Nephron (organoid): ENCODE measurements at regions not wholly inside any gene's neighbourhood (a gene's known extent, or its start where the extent isn't known, plus 50 kb on each side); places are given as distances from the start of the nearest gene placed in this dataset.
A peak's percentile ranks its signal among the peaks of the same experiment; 100 is the strongest.
"Not testable (repeated sequence)": the region's sequence is repeated elsewhere in the genome, so short reads cannot be mapped to it uniquely, and the experiment has no call there.

Source experiments
- H3K27ac Mint-ChIP-seq, 3 experiments: 2 replicates each; pipeline ENCODE4 v1.8.0; 2020; ENCODE audit warnings: mixed read lengths in 3 of 3, mild to moderate bottlenecking in 2 of 3, moderate library complexity in 1 of 3
- H3K27me3 Mint-ChIP-seq: 2 replicates; pipeline ENCODE4 v1.8.0; 2021; ENCODE audit warnings: low read depth, mild to moderate bottlenecking, moderate library complexity, mixed read lengths
- H3K36me3 Mint-ChIP-seq: 2 replicates; pipeline ENCODE4 v1.8.0; 2020; ENCODE audit warnings: low read depth, mixed read lengths
- H3K4me1 Mint-ChIP-seq: 2 replicates; pipeline ENCODE4 v1.8.0; 2020; ENCODE audit warnings: mixed read lengths
- H3K4me3 Mint-ChIP-seq, 3 experiments: 2 replicates each; pipeline ENCODE4 v1.8.0; 2020; ENCODE audit warnings: mild to moderate bottlenecking in 3 of 3, mixed read lengths in 3 of 3, moderate library complexity in 2 of 3
- H3K9me3 Mint-ChIP-seq: 2 replicates; pipeline ENCODE4 v1.8.0; 2020; ENCODE audit warnings: mixed read lengths
- TF ChIP-seq, protein P1 (sequence below), 3 experiments: fragments of 200-600 bp; sonication (generic); IDR thresholded peaks; one replicate each; pipeline ENCODE4 v1.5.0; 2021; ENCODE audit warnings: antibody characterized with exemption in 3 of 3; ENCODE audit not compliant: unreplicated experiment in 3 of 3

DNA sequence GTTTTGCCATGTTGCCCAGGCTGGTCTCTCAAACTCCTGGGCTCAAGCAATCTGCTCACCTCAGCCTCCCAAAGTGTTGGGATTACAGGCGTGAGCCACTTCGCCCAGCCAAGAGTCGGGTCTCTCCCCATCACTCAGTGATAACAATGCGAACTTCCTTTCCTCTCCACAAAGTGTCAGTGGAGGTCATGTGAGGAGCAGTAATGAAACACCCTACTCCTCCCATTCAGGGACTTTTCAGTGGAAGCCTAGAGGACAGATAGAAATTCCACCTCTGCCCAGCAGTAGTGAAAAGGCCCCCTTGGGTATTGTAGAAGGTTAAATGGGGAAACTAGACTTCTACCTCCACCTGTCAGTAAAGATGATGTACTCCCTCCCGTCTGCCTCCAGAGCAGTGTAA lies 141.9 kb upstream of the STK26 start:
- TF ChIP-seq, protein P1, sequence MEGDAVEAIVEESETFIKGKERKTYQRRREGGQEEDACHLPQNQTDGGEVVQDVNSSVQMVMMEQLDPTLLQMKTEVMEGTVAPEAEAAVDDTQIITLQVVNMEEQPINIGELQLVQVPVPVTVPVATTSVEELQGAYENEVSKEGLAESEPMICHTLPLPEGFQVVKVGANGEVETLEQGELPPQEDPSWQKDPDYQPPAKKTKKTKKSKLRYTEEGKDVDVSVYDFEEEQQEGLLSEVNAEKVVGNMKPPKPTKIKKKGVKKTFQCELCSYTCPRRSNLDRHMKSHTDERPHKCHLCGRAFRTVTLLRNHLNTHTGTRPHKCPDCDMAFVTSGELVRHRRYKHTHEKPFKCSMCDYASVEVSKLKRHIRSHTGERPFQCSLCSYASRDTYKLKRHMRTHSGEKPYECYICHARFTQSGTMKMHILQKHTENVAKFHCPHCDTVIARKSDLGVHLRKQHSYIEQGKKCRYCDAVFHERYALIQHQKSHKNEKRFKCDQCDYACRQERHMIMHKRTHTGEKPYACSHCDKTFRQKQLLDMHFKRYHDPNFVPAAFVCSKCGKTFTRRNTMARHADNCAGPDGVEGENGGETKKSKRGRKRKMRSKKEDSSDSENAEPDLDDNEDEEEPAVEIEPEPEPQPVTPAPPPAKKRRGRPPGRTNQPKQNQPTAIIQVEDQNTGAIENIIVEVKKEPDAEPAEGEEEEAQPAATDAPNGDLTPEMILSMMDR (IDR thresholded peaks at IDR 0.05; ENCODE audit: unreplicated experiment in 3 of 3), result no peak
- peaks cover 14% of the 10 kb centered on the region for H3K9me3 Mint-ChIP-seq
- no peak overlapping the region for H3K4me3 Mint-ChIP-seq
- H3K27ac Mint-ChIP-seq, result no peak overlapping the region
- H3K36me3 Mint-ChIP-seq, result no peaks in the 10 kb centered on the region
- no peaks in the 10 kb centered on the region for H3K27me3 Mint-ChIP-seq
- no peaks in the 10 kb centered on the region for H3K4me1 Mint-ChIP-seq

DNA sequence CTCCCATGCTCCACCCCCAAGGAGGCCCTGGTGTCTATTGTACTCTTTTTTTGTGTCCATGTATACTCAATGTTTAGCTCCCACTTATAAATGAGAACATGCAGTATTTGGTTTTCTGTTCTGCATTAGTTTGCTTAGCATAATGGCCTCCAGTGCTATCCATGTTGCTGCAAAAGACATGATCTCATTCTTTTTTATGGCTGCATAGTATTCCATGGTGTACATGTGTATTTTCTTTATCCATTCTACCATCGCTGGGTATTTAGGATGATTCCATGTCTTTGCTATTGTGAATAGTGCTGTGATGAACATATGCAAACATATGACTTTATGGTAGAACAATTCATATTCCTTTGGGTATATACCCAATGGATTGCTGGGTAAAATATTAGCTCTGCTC lies 138.1 kb upstream of the STK26 start:
- not testable (repeated sequence) for H3K4me3 Mint-ChIP-seq

DNA sequence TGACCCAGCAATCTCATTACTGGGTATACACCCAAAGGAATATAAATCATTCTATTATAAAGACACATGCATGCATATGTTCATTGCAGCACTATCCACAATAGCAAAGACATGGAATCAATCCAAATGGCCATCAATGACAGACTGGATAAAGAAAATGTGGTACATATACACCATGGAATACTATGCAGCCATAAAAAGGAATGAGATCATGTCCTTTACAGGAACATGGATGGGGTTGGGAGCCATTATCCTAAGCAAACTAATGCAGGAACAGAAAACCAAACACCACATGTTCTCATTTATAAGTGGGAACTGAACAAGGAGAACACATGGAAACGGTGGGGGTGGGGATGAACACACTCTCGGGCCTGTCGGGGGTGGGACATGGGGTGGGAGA lies 129.2 kb upstream of the STK26 start:
- not testable (repeated sequence) for H3K4me3 Mint-ChIP-seq, H3K27me3 Mint-ChIP-seq, H3K36me3 Mint-ChIP-seq, H3K9me3 Mint-ChIP-seq
- Mint-ChIP-seq H3K27ac (peak overlapping the region in 2 of 3 experiments; percentile 41 to 77), H3K4me1 (peaks cover 38% of the 10 kb centered on the region)

More for the DNA sequence above, 138.1 kb upstream of the STK26 start:
- peaks cover 26% of the 10 kb centered on the region for H3K9me3 Mint-ChIP-seq
- not testable (repeated sequence) for H3K27me3 Mint-ChIP-seq, H3K27ac Mint-ChIP-seq, H3K36me3 Mint-ChIP-seq, H3K4me1 Mint-ChIP-seq

DNA sequence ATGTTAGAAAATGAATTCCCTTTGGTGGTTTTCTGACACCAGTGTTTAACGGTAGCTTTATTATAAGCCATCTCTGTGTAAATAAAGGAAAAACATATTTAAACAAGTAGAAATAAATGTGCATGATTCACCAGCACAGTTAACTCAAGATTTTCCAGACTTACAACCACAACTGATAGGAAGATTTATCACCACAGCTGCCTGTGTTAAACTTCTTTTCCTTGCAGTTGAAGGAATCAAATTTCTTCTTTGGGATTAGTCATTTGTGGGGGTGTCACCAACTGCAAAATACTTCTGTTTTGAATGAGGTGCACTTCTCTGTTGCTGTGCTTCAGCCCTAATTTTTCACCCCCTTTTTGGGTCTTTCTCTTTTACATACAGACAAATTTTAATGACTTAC lies 128.1 kb upstream of the STK26 start:
- Mint-ChIP-seq H3K4me1 (peaks cover 48% of the 10 kb centered on the region), H3K27me3 (peaks cover 4% of the 10 kb centered on the region)
- TF ChIP-seq, protein P1 (IDR thresholded peaks at IDR 0.05; ENCODE audit: unreplicated experiment in 3 of 3), result no peak

DNA sequence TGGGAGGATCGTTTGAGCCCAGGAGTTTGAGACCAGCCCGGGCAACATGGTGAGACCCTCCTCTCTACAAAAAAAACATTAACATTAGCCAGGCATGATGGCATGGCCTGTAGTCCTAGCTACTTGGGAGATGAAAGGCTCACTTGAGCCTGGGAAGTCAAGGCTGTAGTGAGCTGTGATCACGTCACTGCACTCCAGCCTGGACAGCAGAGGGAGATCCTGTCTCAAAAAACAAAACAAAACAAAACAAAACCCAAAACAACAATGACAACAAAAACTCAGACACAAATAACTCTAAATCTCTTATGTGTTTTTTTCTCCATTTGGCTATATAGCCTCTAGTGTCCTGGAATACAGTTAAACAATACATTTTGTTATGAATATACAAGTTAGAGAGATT lies 127.3 kb upstream of the STK26 start:
- no peaks in the 10 kb centered on the region for H3K36me3 Mint-ChIP-seq
- no peak overlapping the region for H3K4me3 Mint-ChIP-seq
- H3K4me1 Mint-ChIP-seq, result peaks cover 56% of the 10 kb centered on the region
- no peaks in the 10 kb centered on the region for H3K9me3 Mint-ChIP-seq
- peak overlapping the region; percentile 19 to 77 (median 67) for H3K27ac Mint-ChIP-seq
- H3K27me3 Mint-ChIP-seq, result peaks cover 4% of the 10 kb centered on the region
- TF ChIP-seq, protein P1 (IDR thresholded peaks at IDR 0.05; ENCODE audit: unreplicated experiment in 3 of 3), result no peak

More for the DNA sequence above, 128.1 kb upstream of the STK26 start:
- no peaks in the 10 kb centered on the region for H3K36me3 Mint-ChIP-seq
- H3K4me3 Mint-ChIP-seq, result no peak overlapping the region
- H3K27ac Mint-ChIP-seq, result peak overlapping the region; percentile 67 to 77 (median 76)
- H3K9me3 Mint-ChIP-seq, result no peaks in the 10 kb centered on the region

DNA sequence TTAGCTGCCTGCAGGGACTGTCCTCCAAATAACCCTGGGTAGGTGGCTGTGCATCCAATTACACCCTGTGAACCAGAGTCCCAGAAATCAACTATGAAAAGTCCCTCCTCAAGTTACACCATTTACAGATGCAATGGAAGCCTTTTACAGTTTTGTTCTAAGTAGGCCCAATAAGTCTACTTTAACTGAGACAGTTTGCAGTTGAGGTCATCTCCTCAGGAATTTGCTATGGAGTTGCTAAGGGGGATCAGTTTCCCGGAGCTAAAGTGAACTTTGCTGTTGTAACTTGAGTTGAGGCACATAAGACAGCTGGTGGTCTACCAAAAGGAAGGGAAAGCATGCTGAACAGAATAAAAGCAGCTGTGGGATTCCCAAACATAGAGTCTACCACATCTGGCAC lies 121.6 kb upstream of the STK26 start:
- Mint-ChIP-seq H3K36me3 (no peaks in the 10 kb centered on the region), H3K9me3 (peaks cover 3% of the 10 kb centered on the region), H3K4me1 (peaks cover 70% of the 10 kb centered on the region), H3K27me3 (no peaks in the 10 kb centered on the region), H3K4me3 (peak overlapping the region in 1 of 3 experiments; percentile 53), H3K27ac (peak overlapping the region; percentile 36 to 79 (median 73))
- TF ChIP-seq, protein P1 (IDR thresholded peaks at IDR 0.05; ENCODE audit: unreplicated experiment in 3 of 3), result no peak

DNA sequence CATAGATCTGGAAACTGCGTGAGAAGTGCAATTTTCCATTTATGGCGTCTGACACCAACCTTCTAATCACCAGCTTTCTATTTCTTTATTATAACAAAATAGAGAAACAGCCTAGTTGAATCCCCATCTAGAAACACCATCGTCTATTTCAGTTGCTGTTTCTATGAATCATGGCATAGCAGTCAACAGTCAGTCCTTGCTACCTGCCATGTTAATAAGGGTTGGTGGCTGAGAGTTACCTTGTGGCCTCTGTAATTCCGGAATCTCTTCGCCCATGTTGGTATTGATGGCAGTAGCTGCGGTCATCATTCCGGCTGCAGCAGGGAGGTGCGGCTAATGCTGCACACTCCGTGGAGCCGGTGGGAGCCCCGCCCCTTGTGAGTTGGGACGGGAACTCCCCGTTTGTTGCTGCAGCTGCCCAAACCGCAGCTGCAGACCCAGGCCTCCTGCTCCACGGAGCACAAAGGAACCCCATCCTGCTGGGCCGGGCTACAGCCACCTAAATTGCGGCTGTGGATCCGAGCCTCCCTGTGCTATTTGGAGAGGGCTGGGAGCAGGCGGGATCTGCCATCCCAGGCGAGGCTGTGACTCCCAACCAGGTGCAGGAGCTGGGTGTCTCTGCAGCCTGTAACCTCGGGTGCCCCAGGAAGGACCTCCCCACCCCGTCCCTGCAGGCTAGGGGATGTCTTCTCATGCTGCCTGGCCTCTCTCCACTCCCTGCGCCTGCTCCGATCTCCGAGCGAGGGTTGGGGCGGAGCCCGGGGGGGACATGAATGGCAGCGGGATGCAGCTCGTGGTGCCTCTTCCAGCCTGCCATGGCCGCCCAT lies 115.4 kb upstream of the STK26 start:
- Mint-ChIP-seq H3K4me3 (peak overlapping the region in 2 of 3 experiments; percentile 50 to 64), H3K36me3 (no peaks in the 10 kb centered on the region), H3K27me3 (no peaks in the 10 kb centered on the region), H3K4me1 (peaks cover 52% of the 10 kb centered on the region), H3K27ac (no peak overlapping the region), H3K9me3 (peaks cover 8% of the 10 kb centered on the region)
- TF ChIP-seq, protein P1 (IDR thresholded peaks at IDR 0.05; ENCODE audit: unreplicated experiment in 3 of 3), result no peak
